Osteocyte (in vitro differentiated cells): ENCODE measurements at regions not wholly inside any gene's neighbourhood (a gene's known extent, or its start where the extent isn't known, plus 50 kb on each side); places are given as distances from the start of the nearest gene placed in this dataset.

ENCODE experiments used
- DNase-seq: peaks from one replicate; pipeline ENCODE4 v3.0.0; 2021; ENCODE audit warnings: mixed read lengths; ENCODE audit not compliant: unreplicated experiment; ENCODE audit errors: extremely low spot score
- H3K27ac Mint-ChIP-seq: one replicate; pipeline ENCODE4 v1.8.0; 2021; ENCODE audit warnings: mild to moderate bottlenecking, mixed read lengths; ENCODE audit not compliant: unreplicated experiment
- H3K27me3 Mint-ChIP-seq: one replicate; pipeline ENCODE4 v1.8.0; 2021; ENCODE audit warnings: mixed read lengths; ENCODE audit not compliant: unreplicated experiment
- H3K36me3 Mint-ChIP-seq: one replicate; pipeline ENCODE4 v1.8.0; 2021; ENCODE audit warnings: mixed read lengths; ENCODE audit not compliant: unreplicated experiment
- H3K4me1 Mint-ChIP-seq: one replicate; pipeline ENCODE4 v1.8.0; 2021; ENCODE audit warnings: mixed read lengths; ENCODE audit not compliant: unreplicated experiment
- H3K4me3 Mint-ChIP-seq: one replicate; pipeline ENCODE4 v1.8.0; 2021; ENCODE audit warnings: mild to moderate bottlenecking, moderate library complexity, mixed read lengths; ENCODE audit not compliant: unreplicated experiment
- H3K9me3 Mint-ChIP-seq: one replicate; pipeline ENCODE4 v1.8.0; 2021; ENCODE audit warnings: mixed read lengths; ENCODE audit not compliant: unreplicated experiment
- CTCF ChIP-seq: fragments of 200-600 bp; sonication (generic); IDR thresholded peaks from 2 replicates; pipeline ENCODE4 v1.5.0; 2021; ENCODE audit warnings: antibody characterized with exemption, mild to moderate bottlenecking, moderate library complexity

- Mint-ChIP-seq H3K4me3 (no peak overlapping the region), H3K27ac (no peak overlapping the region), H3K36me3 (no peaks in the 10 kb centered on the region), H3K27me3 (peaks cover 20% of the 10 kb centered on the region), H3K9me3 (no peaks in the 10 kb centered on the region), H3K4me1 (no peaks in the 10 kb centered on the region)
- no peak for TF ChIP-seq CTCF
- no peak for DNase-seq
Measured at GRCh38 chr6:95208621-95209020, 368.7 kb upstream of the MANEA start.

- Mint-ChIP-seq H3K36me3 (no peaks in the 10 kb centered on the region), H3K27me3 (peaks cover 20% of the 10 kb centered on the region), H3K4me3 (no peak overlapping the region), H3K27ac (no peak overlapping the region), H3K9me3 (no peaks in the 10 kb centered on the region), H3K4me1 (no peaks in the 10 kb centered on the region)
- DNase-seq: no peak
- TF ChIP-seq CTCF: no peak
Measured at GRCh38 chr6:95209074-95209473, 368.3 kb upstream of the MANEA start.

- no peak for TF ChIP-seq CTCF
- H3K9me3 Mint-ChIP-seq: no peaks in the 10 kb centered on the region
- DNase-seq: no peak
- no peaks in the 10 kb centered on the region for H3K4me1 Mint-ChIP-seq
- no peak overlapping the region for H3K27ac Mint-ChIP-seq
- H3K36me3 Mint-ChIP-seq: no peaks in the 10 kb centered on the region
- peaks cover 16% of the 10 kb centered on the region for H3K27me3 Mint-ChIP-seq
- no peak overlapping the region for H3K4me3 Mint-ChIP-seq
Measured at GRCh38 chr6:95216555-95216954, 360.8 kb upstream of the MANEA start.

GRCh38 chr6:95227351-95227750 is 350.0 kb upstream of the MANEA start:
- no peaks in the 10 kb centered on the region for H3K36me3 Mint-ChIP-seq
- no peak overlapping the region for H3K4me3 Mint-ChIP-seq
- peaks cover 15% of the 10 kb centered on the region for H3K27me3 Mint-ChIP-seq
- no peak overlapping the region for H3K27ac Mint-ChIP-seq
- no peaks in the 10 kb centered on the region for H3K4me1 Mint-ChIP-seq
- no peak for DNase-seq
- H3K9me3 Mint-ChIP-seq: no peaks in the 10 kb centered on the region
- TF ChIP-seq CTCF: no peak

- no peak for TF ChIP-seq CTCF
- Mint-ChIP-seq H3K4me3 (no peak overlapping the region), H3K27me3 (peaks cover 18% of the 10 kb centered on the region), H3K36me3 (no peaks in the 10 kb centered on the region), H3K4me1 (no peaks in the 10 kb centered on the region), H3K9me3 (no peaks in the 10 kb centered on the region), H3K27ac (no peak overlapping the region)
- no peak for DNase-seq
Measured at GRCh38 chr6:95228636-95229035, 348.7 kb upstream of the MANEA start.
